GM23338 (cell line): ENCODE measurements at regions not wholly inside any gene's neighbourhood (a gene's known extent, or its start where the extent isn't known, plus 50 kb on each side); places are given as distances from the start of the nearest gene placed in this dataset.

Experiments
- ATAC-seq: fragments of 200-7000 bp; cut with Tn5 transposase; 3 replicates; pipeline ENCODE4 v1.9.1; 2020
- DNase-seq: peaks from one replicate; pipeline ENCODE4 v3.0.0-alpha.2; 2015; ENCODE audit warnings: low spot score
- H2AFZ ChIP-seq: fragments of 200-600 bp; sonication (generic); 2 replicates; pipeline ENCODE4 v1.8.0; 2016; ENCODE audit warnings: antibody characterized with exemption, mild to moderate bottlenecking, moderate library complexity
- H3F3A ChIP-seq: fragments of 200-600 bp; sonication (generic); replicated peaks from 2 replicates; pipeline ENCODE4 v1.8.0; 2017; ENCODE audit warnings: antibody characterized with exemption, mixed run types, low read depth
- H3K27ac ChIP-seq: fragments of 200-600 bp; sonication (generic); 2 replicates; pipeline ENCODE4 v1.6.1; 2016; ENCODE audit warnings: low read depth
- H3K27me3 ChIP-seq: fragments of 200-600 bp; sonication (generic); 2 replicates; pipeline ENCODE4 v1.8.0; 2016; ENCODE audit warnings: mild to moderate bottlenecking, mixed run types, moderate library complexity; ENCODE audit not compliant: insufficient read depth
- H3K36me3 ChIP-seq: fragments of 200-600 bp; sonication (generic); 2 replicates; pipeline ENCODE4 v1.8.0; 2016; ENCODE audit warnings: mild to moderate bottlenecking; ENCODE audit not compliant: insufficient read depth
- H3K4me1 ChIP-seq: fragments of 200-600 bp; sonication (generic); 2 replicates; pipeline ENCODE4 v1.8.0; 2016; ENCODE audit warnings: mild to moderate bottlenecking, moderate library complexity; ENCODE audit not compliant: insufficient read depth
- H3K4me2 ChIP-seq: fragments of 200-600 bp; sonication (generic); 2 replicates; pipeline ENCODE4 v1.7.1; 2017; ENCODE audit warnings: mixed run types
- H3K4me3 ChIP-seq: fragments of 200-600 bp; sonication (generic); 2 replicates; pipeline ENCODE4 v1.6.1; 2016; ENCODE audit warnings: mixed run types
- H3K79me2 ChIP-seq: fragments of 200-600 bp; sonication (generic); replicated peaks from 2 replicates; pipeline ENCODE4 v1.8.0; 2017; ENCODE audit warnings: mild to moderate bottlenecking; ENCODE audit not compliant: insufficient read depth
- H3K9me2 ChIP-seq: fragments of 200-600 bp; sonication (generic); 2 replicates; pipeline ENCODE4 v1.8.0; 2017; ENCODE audit not compliant: insufficient read depth
- H4K20me1 ChIP-seq: fragments of 200-600 bp; sonication (generic); replicated peaks from 2 replicates; pipeline ENCODE4 v1.8.0; 2017; ENCODE audit warnings: mild to moderate bottlenecking; ENCODE audit not compliant: insufficient read depth
- H3K27ac Mint-ChIP-seq: 2 replicates; pipeline ENCODE4 v1.8.0; 2020; ENCODE audit warnings: inconsistent platforms, mild to moderate bottlenecking, moderate library complexity, mixed read lengths
- H3K27me3 Mint-ChIP-seq: 3 replicates; pipeline ENCODE4 v1.8.0; 2022; ENCODE audit warnings: low read depth, mild to moderate bottlenecking, moderate library complexity, mixed read lengths, inconsistent platforms; ENCODE audit not compliant: insufficient read depth, poor library complexity
- H3K36me3 Mint-ChIP-seq: 3 replicates; pipeline ENCODE4 v1.8.0; 2021; ENCODE audit warnings: low read depth, mild to moderate bottlenecking, inconsistent platforms, moderate library complexity, mixed read lengths
- H3K4me1 Mint-ChIP-seq: 3 replicates; pipeline ENCODE4 v1.8.0; 2020; ENCODE audit warnings: mild to moderate bottlenecking, inconsistent platforms, mixed read lengths
- H3K4me3 Mint-ChIP-seq: 3 replicates; pipeline ENCODE4 v1.8.0; 2021; ENCODE audit warnings: moderate library complexity, mild to moderate bottlenecking, inconsistent platforms, mixed read lengths
- H3K9me3 Mint-ChIP-seq: 3 replicates; pipeline ENCODE4 v1.8.0; 2020; ENCODE audit warnings: moderate library complexity, mild to moderate bottlenecking, inconsistent platforms, mixed read lengths
- CREB1 ChIP-seq: fragments of 250-450 bp; sonication (Bioruptor Pico); IDR thresholded peaks from 2 replicates; pipeline ENCODE4 v1.5.0; 2020; ENCODE audit warnings: low read depth, mild to moderate bottlenecking, moderate library complexity
- CTCF ChIP-seq, 2 experiments: fragments of 200-600 bp in 1 of 2; sonication (generic) in 1 of 2; conservative IDR thresholded peaks; 2 replicates each; pipeline versions ENCODE4 v1.5.1 to v1.6.1; 2016 to 2017; ENCODE audit warnings: antibody characterized with exemption in 2 of 2, low read depth in 2 of 2, mild to moderate bottlenecking in 2 of 2, moderate library complexity in 1 of 2
- EZH2 ChIP-seq: fragments of 200-600 bp; sonication (generic); IDR thresholded peaks from one replicate; pipeline ENCODE4 v1.8.0; 2017; ENCODE audit warnings: antibody characterized with exemption, mild to moderate bottlenecking, low read depth; ENCODE audit not compliant: unreplicated experiment
- EZH2phosphoT487 ChIP-seq: fragments of 200-600 bp; sonication (generic); IDR thresholded peaks from one replicate; pipeline ENCODE4 v1.8.1; 2018; ENCODE audit warnings: antibody characterized with exemption; ENCODE audit not compliant: unreplicated experiment
- JUNB ChIP-seq: IDR thresholded peaks from one replicate; pipeline ENCODE4 v1.6.1; 2016; ENCODE audit warnings: antibody characterized with exemption; ENCODE audit not compliant: unreplicated experiment
- NANOG ChIP-seq: IDR thresholded peaks from 2 replicates; pipeline ENCODE4 v1.6.1; 2016; ENCODE audit warnings: antibody characterized with exemption, borderline replicate concordance
- POLR2AphosphoS5 ChIP-seq: IDR thresholded peaks from 2 replicates; pipeline ENCODE4 v1.6.1; 2016; ENCODE audit warnings: antibody characterized with exemption, low read depth
- REST ChIP-seq: IDR thresholded peaks from one replicate; pipeline ENCODE4 v1.6.1; 2018; ENCODE audit warnings: antibody characterized with exemption; ENCODE audit not compliant: unreplicated experiment
- STAT1 ChIP-seq: IDR thresholded peaks from one replicate; pipeline ENCODE4 v1.6.1; 2016; ENCODE audit warnings: antibody characterized with exemption; ENCODE audit not compliant: unreplicated experiment
- ZNF331 ChIP-seq: fragments of 250-450 bp; sonication (Bioruptor Pico); IDR thresholded peaks from 2 replicates; pipeline ENCODE4 v1.5.0; 2020; ENCODE audit warnings: low read depth, mild to moderate bottlenecking, moderate library complexity
- ZNF462 ChIP-seq: fragments of 250-450 bp; sonication (Bioruptor Pico); IDR thresholded peaks from 2 replicates; pipeline ENCODE4 v1.5.0; 2020; ENCODE audit warnings: mild to moderate bottlenecking, moderate library complexity

- TF ChIP-seq ZNF462 (CRISPR knock-in tag) = no peak
- no peak for TF ChIP-seq POLR2AphosphoS5
- no peak for TF ChIP-seq NANOG
- no peak for TF ChIP-seq JUNB
- no peak for TF ChIP-seq EZH2phosphoT487
- no peak for TF ChIP-seq CTCF (conservative IDR thresholded peaks at IDR 0.05; ENCODE audit: low read depth in 2 of 2)
- TF ChIP-seq ZNF331 = no peak
- TF ChIP-seq CREB1 (CRISPR knock-in tag) = no peak
- TF ChIP-seq EZH2 = no peak
These were observed 108.7 kb downstream of the ZNF281 start (continued) for GRCh38 chr1:200301152-200301551.

- Histone ChIP-seq H3K27me3 (peaks cover 35% of the 10 kb centered on the region), H4K20me1 (no peaks in the 10 kb centered on the region), H3K4me1 (peaks cover 28% of the 10 kb centered on the region), H3K36me3 (no peaks in the 10 kb centered on the region), H3K9me2 (no peaks in the 10 kb centered on the region; the same call in 1 of the 2 replicates), H3K4me2 (no peak overlapping the region), H3K27ac (no peak overlapping the region), H3K79me2 (no peaks in the 10 kb centered on the region), H2AFZ (no peak overlapping the region), H3K4me3 (no peak overlapping the region), H3F3A (peaks cover 4% of the 10 kb centered on the region; the same call in 1 of the 2 replicates)
- Mint-ChIP-seq H3K4me1 (peaks cover 17% of the 10 kb centered on the region), H3K27me3 (peaks cover 21% of the 10 kb centered on the region), H3K36me3 (no peaks in the 10 kb centered on the region; the same call in 2 of the 3 replicates), H3K27ac (no peak overlapping the region), H3K9me3 (no peaks in the 10 kb centered on the region), H3K4me3 (no peak overlapping the region)
- ATAC-seq (no peak), DNase-seq (no peak)
- TF ChIP-seq REST = no peak
- no peak for TF ChIP-seq ZNF331
- TF ChIP-seq NANOG = no peak
- no peak for TF ChIP-seq STAT1
These were observed 110.3 kb downstream of the ZNF281 start for GRCh38 chr1:200299571-200299970.
